ENCODE measurements at regions not wholly inside any gene's neighbourhood (a gene's known extent, or its start where the extent isn't known, plus 50 kb on each side); places are given as distances from the start of the nearest gene placed in this dataset.

DNA sequence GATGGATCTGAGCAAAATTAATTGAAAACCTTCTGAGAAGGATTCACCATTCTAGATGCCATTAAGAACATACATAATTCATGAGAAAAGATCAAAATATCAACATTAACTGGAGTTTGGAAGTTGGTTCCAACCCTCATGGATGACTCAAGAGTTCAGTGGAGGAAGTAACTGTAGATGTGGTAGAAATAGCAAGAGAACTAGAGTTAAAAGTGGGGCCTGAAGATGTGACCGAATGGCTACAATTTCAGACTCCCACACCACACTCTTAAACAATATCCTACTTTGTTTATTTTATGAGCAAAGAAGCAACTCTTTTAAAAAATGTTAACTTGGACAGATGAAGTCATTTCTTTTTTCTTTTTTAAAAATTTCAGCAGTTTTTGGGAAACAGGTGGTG is 354.3 kb downstream of the KLF12 start:
- TF ChIP-seq, protein P1, sequence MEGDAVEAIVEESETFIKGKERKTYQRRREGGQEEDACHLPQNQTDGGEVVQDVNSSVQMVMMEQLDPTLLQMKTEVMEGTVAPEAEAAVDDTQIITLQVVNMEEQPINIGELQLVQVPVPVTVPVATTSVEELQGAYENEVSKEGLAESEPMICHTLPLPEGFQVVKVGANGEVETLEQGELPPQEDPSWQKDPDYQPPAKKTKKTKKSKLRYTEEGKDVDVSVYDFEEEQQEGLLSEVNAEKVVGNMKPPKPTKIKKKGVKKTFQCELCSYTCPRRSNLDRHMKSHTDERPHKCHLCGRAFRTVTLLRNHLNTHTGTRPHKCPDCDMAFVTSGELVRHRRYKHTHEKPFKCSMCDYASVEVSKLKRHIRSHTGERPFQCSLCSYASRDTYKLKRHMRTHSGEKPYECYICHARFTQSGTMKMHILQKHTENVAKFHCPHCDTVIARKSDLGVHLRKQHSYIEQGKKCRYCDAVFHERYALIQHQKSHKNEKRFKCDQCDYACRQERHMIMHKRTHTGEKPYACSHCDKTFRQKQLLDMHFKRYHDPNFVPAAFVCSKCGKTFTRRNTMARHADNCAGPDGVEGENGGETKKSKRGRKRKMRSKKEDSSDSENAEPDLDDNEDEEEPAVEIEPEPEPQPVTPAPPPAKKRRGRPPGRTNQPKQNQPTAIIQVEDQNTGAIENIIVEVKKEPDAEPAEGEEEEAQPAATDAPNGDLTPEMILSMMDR (IDR thresholded peaks at IDR 0.05; ENCODE audit: low read depth, low read length), result no peak
- in situ Hi-C loops (cut with HindIII; ENCODE audit: low sequenced_read_pairs), result no loop called here
- DNase-seq (ENCODE audit: low read depth, low spot score), result no peak
- no peak overlapping the region for H3K4me3 ChIP-seq (ENCODE audit: low read depth, low read length)

DNA sequence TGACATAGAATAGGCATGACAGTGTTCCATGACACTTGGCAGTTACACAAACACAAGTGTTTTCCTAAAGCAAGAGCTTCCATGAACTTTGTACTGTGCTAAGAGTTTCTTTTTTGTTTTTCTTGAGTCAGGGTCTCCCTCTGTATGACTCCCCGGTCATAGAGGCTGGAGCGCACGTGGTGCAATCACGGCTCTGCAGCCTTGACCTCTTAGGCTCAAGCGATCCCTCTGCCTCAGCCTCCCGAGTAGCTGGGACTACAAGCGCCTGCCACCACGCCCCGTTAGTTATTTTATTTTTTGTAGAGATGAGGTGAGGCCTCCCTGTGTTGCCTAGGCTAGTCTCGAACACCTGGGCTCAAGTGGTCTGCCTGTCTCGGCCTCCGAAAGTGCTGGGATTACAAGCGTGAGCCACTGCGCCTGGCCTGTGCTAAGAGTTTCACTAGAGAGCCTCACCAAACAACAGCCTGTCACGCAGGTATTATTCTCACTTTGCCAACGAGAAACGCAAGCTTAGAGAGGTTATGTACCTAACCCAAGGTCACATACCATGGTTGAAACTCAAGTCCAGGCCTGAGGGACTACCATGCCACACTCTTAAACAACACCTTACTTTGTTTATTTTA is 355.9 kb downstream of the KLF12 start:
- TF ChIP-seq, protein P1 (IDR thresholded peaks at IDR 0.05; ENCODE audit: low read depth, low read length), result no peak
- in situ Hi-C loops (cut with HindIII; ENCODE audit: low sequenced_read_pairs), result no loop called here
- DNase-seq (ENCODE audit: low read depth, low spot score), result no peak
- no peak overlapping the region for H3K4me3 ChIP-seq (ENCODE audit: low read depth, low read length)

- TF ChIP-seq, protein P1 (IDR thresholded peaks at IDR 0.05; ENCODE audit: low read depth, low read length), result no peak
- in situ Hi-C loops (cut with HindIII; ENCODE audit: low sequenced_read_pairs), result no loop called here
- DNase-seq (ENCODE audit: low read depth, low spot score), result no peak
- no peak overlapping the region for H3K4me3 ChIP-seq (ENCODE audit: low read depth, low read length)
Measured at GRCh38 chr13:73777134-73777533, 357.1 kb downstream of the KLF12 start.

DNA sequence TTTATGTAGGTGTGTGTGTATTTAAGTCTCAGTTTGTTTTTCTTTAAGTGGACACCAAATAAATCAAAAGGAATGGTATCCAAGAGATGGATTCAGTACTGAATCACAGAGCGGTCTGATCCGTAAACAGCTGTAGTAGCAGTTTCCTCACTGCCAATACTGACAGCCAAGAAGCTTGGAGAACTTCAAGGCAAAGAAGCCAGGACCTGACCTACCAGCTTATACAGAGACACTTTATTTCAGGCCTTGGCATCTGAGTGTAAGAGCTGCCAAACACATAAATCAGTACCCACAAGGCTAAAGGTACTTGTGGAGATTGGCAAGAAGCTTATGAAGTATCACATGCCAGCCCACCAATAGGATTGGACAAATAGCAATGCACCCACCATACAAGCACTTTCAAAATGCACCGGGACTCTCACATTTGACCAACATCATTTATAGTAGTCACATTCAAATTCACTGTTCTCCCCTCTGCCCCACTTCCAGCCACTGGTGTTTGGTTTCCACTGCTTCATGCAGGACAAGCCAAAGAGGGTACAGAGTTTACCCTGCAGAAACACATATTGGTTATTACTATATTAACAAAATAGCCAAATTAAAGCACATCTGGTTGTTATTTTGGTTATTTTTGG is 357.9 kb downstream of the KLF12 start:
- in situ Hi-C loops (cut with HindIII; ENCODE audit: low sequenced_read_pairs), result no loop called here
- no peak overlapping the region for H3K4me3 ChIP-seq (ENCODE audit: low read depth, low read length)
- no peak for DNase-seq (ENCODE audit: low read depth, low spot score)
- TF ChIP-seq, protein P1 (IDR thresholded peaks at IDR 0.05; ENCODE audit: low read depth, low read length), result no peak

GRCh38 chr13:73773168-73773549 is 361.0 kb downstream of the KLF12 start:
- DNase-seq (ENCODE audit: low read depth, low spot score), result no peak
- in situ Hi-C loops (cut with HindIII; ENCODE audit: low sequenced_read_pairs), result no loop called here
- H3K4me3 ChIP-seq (ENCODE audit: low read depth, low read length), result no peak overlapping the region
- TF ChIP-seq, protein P1 (IDR thresholded peaks at IDR 0.05; ENCODE audit: low read depth, low read length), result no peak

GRCh38 chr13:73772449-73773167 is 361.6 kb downstream of the KLF12 start:
- no peak overlapping the region for H3K4me3 ChIP-seq (ENCODE audit: low read depth, low read length)

More at GRCh38 chr13:73772449-73773167, 361.6 kb downstream of the KLF12 start:
- no peak for DNase-seq (ENCODE audit: low read depth, low spot score)
- in situ Hi-C loops (cut with HindIII; ENCODE audit: low sequenced_read_pairs), result no loop called here
- TF ChIP-seq, protein P1 (IDR thresholded peaks at IDR 0.05; ENCODE audit: low read depth, low read length), result no peak
